ENCODE measurements at regions not wholly inside any gene's neighbourhood (a gene's known extent, or its start where the extent isn't known, plus 50 kb on each side); places are given as distances from the start of the nearest gene placed in this dataset.

DNA sequence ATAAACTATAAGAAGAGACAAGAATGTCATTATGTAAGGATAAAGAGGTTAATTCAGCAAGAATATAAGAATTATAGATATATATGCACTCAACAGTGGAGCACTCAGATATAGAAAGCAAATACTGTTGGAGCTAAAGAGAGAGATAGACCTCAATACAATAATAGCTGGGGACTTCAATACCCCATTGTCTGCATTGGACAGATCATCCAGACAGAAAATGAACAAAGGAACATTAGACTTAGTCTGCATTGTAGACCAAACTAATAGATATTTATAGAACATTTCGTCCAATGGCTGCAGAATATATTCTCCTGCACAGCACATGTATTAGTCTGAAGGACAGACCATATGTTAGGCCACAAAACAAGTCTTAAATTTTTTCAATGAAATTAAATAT is 777.1 kb downstream of the CDH18 start:
- Histone ChIP-seq H3K4me3 (no peak overlapping the region), H3K27me3 (replicated peaks; ENCODE audit: insufficient read depth) (no peaks in the 10 kb centered on the region), H3K4me1 (ENCODE audit: control insufficient read depth in 1 of 2, low read depth in 2 of 2) (no peaks in the 10 kb centered on the region), H3K27ac (no peak overlapping the region), H3K9me3 (no peaks in the 10 kb centered on the region), H3K36me3 (no peaks in the 10 kb centered on the region)
- DNase-seq (ENCODE audit: low spot score), result no peak
- TF ChIP-seq, protein P1, sequence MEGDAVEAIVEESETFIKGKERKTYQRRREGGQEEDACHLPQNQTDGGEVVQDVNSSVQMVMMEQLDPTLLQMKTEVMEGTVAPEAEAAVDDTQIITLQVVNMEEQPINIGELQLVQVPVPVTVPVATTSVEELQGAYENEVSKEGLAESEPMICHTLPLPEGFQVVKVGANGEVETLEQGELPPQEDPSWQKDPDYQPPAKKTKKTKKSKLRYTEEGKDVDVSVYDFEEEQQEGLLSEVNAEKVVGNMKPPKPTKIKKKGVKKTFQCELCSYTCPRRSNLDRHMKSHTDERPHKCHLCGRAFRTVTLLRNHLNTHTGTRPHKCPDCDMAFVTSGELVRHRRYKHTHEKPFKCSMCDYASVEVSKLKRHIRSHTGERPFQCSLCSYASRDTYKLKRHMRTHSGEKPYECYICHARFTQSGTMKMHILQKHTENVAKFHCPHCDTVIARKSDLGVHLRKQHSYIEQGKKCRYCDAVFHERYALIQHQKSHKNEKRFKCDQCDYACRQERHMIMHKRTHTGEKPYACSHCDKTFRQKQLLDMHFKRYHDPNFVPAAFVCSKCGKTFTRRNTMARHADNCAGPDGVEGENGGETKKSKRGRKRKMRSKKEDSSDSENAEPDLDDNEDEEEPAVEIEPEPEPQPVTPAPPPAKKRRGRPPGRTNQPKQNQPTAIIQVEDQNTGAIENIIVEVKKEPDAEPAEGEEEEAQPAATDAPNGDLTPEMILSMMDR (IDR thresholded peaks at IDR 0.05), result no peak
- no peak for ATAC-seq (ENCODE audit: insufficient number of reproducible peaks, low FRiP score, low read depth)

DNA sequence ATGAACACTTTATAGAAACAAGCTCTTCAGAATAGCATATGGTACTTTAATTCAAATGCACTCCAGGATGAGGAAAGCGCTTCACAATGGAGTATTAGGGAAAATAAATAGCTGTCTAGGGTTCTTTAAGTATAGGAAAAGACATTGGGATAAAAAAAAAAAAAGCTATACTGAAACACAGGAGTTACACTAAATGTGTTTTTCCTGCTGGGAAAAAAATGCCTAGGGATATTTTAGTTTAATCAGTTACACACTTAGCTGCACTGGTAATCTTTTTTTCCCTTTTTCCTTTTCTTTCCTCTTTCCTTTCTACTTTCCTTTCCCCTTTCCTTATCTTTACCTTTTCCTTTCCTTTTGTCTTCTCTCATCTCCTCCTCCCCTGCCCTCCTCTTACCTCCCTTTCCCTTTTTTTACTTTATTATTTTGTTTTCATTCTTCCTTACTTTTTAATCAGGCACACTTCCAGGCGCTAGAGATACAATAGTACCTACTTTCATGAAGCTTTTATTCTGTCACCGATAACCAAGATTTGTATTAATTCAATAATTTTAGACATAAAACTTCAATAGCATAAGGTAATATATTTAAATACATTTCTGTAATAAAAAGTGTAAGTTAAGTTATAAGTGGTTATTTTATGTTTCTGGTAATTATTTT is 758.7 kb downstream of the CDH18 start:
- H3K9me3 ChIP-seq, result no peaks in the 10 kb centered on the region
- H3K4me3 ChIP-seq, result no peak overlapping the region
- H3K4me1 ChIP-seq (ENCODE audit: control insufficient read depth in 1 of 2, low read depth in 2 of 2), result no peaks in the 10 kb centered on the region
- H3K36me3 ChIP-seq, result no peaks in the 10 kb centered on the region
- TF ChIP-seq, protein P1 (IDR thresholded peaks at IDR 0.05), result no peak
- no peak for DNase-seq (ENCODE audit: low spot score)
- ATAC-seq (ENCODE audit: insufficient number of reproducible peaks, low FRiP score, low read depth), result no peak
- H3K27me3 ChIP-seq (replicated peaks; ENCODE audit: insufficient read depth), result no peaks in the 10 kb centered on the region
- H3K27ac ChIP-seq, result no peak overlapping the region

DNA sequence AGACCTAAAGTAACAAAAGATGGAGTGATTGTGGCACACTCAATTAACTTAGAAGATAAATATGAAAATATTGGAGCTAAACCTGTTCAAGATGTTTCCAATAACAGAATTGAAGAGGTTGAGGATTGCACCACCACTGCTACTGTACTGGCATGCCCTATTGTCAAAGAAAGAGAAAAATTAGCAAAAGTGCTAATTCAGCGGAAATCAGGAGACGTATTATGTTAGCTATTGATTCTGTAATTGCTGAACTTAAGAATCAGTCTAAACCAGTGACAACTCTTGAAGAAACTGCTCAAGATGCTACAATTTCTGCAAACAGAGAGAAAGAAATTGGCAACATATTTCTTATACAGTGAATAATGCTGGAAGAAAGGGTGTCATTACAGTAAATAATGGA is 754.4 kb downstream of the CDH18 start:
- ATAC-seq (ENCODE audit: insufficient number of reproducible peaks, low FRiP score, low read depth) (no peak), DNase-seq (ENCODE audit: low spot score) (no peak)
- no peaks in the 10 kb centered on the region for H3K27me3 ChIP-seq (replicated peaks; ENCODE audit: insufficient read depth)
- no peak overlapping the region for H3K27ac ChIP-seq
- H3K36me3 ChIP-seq, result no peaks in the 10 kb centered on the region
- no peaks in the 10 kb centered on the region for H3K9me3 ChIP-seq
- no peaks in the 10 kb centered on the region for H3K4me1 ChIP-seq (ENCODE audit: control insufficient read depth in 1 of 2, low read depth in 2 of 2)
- no peak overlapping the region for H3K4me3 ChIP-seq
- TF ChIP-seq, protein P1 (IDR thresholded peaks at IDR 0.05), result no peak

DNA sequence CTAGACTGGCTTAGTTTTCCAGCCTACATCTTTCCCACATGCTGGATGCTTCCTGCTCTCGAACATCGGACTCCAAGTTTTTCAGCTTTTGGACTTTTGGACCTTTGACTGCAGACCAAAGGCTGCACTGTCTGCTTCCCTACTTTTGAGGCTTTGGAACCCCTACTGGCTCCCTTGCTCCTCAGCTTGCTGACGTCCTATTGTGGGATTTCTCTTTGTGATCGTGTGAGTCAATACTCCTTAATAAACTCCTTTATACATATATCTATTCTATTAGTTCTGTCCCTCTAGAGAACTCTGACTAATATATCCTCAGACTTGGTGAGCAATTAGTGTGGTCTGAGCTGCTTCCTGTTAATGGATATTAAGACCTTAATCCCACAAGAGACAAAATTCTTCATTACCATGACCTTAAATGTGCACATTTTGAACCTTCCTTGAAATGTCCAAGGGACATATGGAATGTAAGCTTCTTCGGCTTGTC is 752.9 kb downstream of the CDH18 start:
- TF ChIP-seq, protein P1 (IDR thresholded peaks at IDR 0.05), result no peak
- Histone ChIP-seq H3K4me3 (no peak overlapping the region), H3K36me3 (no peaks in the 10 kb centered on the region), H3K4me1 (ENCODE audit: control insufficient read depth in 1 of 2, low read depth in 2 of 2) (no peaks in the 10 kb centered on the region), H3K9me3 (no peaks in the 10 kb centered on the region), H3K27ac (no peak overlapping the region), H3K27me3 (replicated peaks; ENCODE audit: insufficient read depth) (no peaks in the 10 kb centered on the region)
- ATAC-seq (ENCODE audit: insufficient number of reproducible peaks, low FRiP score, low read depth), result no peak
- DNase-seq (ENCODE audit: low spot score), result no peak

DNA sequence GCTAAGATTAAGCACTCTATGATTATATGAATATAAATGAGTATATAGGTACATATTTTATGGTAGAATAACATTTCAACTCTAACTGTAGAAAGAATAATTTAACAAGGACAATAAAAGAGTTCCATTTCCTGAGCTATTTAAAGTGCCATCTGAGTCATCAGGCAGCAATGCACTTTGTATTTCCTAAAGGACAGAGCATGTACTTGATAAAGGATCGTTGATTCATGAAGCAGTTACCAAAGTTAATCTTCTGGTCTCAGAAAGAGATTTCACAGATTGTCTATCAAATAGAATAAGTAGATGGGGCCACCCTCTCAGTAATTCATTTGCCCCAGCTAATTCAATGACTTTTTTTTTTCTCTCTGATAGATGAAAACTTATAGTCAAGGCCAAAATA is 747.8 kb downstream of the CDH18 start:
- ATAC-seq (ENCODE audit: insufficient number of reproducible peaks, low FRiP score, low read depth), result no peak
- no peaks in the 10 kb centered on the region for H3K36me3 ChIP-seq
- no peaks in the 10 kb centered on the region for H3K27me3 ChIP-seq (replicated peaks; ENCODE audit: insufficient read depth)

More for the DNA sequence above, 747.8 kb downstream of the CDH18 start:
- TF ChIP-seq, protein P1 (IDR thresholded peaks at IDR 0.05), result no peak
- peaks cover 0 to 3% of the 10 kb centered on the region in 2 donors for H3K4me1 ChIP-seq (ENCODE audit: control insufficient read depth in 1 of 2, low read depth in 2 of 2)
- H3K9me3 ChIP-seq, result no peaks in the 10 kb centered on the region
- DNase-seq (ENCODE audit: low spot score), result no peak
- no peak overlapping the region for H3K27ac ChIP-seq
- no peak overlapping the region for H3K4me3 ChIP-seq
